ENCODE measurements at regions not wholly inside any gene's neighbourhood (a gene's known extent, or its start where the extent isn't known, plus 50 kb on each side); places are given as distances from the start of the nearest gene placed in this dataset.
"Not testable (repeated sequence)": the region's sequence is repeated elsewhere in the genome, so short reads cannot be mapped to it uniquely, and the experiment has no call there.

DNA sequence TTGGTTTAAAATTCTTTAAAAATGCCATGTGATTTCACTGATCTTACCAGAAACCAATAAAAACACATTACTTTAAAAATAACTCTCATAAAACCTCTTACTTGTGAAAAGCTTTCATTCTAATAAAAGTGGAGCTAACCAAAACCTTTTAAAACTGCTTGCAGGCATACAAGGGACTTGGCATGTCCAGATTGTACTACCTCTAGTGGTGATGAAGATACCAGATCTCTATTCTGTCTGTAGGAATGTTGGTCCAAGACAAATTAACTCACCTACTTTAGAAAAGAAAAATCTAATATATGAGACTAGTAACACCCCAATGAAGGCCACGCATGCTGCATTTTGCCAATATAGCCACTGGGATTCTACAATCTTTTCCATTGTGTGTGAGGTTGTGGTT lies 151.0 kb upstream of the SALL1 start:
- no peak for ATAC-seq
- Mint-ChIP-seq H3K4me1 (no peaks in the 10 kb centered on the region), H3K9me3 (peaks cover 14 to 25% of the 10 kb centered on the region in 2 donors), H3K27me3 (no peaks in the 10 kb centered on the region), H3K27ac (no peak overlapping the region), H3K4me3 (no peak overlapping the region)
- DNase-seq: no peak

DNA sequence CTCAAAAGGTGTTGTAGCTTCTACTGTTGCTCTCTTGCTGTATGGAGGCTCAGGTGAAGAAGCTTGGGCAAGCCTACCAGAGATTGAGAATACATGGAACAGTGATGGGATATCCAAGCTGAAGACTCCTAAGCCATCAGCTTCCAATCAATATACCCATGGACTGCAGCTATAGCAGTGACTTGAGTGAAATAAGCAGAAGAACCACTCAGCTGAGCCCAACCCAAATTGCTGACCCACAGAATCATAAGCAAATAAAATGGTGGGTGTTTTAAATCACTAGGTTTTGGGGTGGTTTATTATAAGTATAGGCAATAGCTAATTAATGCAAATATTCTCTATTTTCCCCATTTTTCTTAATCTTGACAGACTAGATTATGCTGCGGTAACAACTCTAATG lies 147.7 kb upstream of the SALL1 start:
- DNase-seq (no peak), ATAC-seq (no peak)
- H3K9me3 Mint-ChIP-seq: peaks cover 18 to 22% of the 10 kb centered on the region in 2 donors
- H3K27me3 Mint-ChIP-seq: no peaks in the 10 kb centered on the region
- no peak overlapping the region for H3K27ac Mint-ChIP-seq
- no peak overlapping the region for H3K4me3 Mint-ChIP-seq
- no peaks in the 10 kb centered on the region for H3K4me1 Mint-ChIP-seq

DNA sequence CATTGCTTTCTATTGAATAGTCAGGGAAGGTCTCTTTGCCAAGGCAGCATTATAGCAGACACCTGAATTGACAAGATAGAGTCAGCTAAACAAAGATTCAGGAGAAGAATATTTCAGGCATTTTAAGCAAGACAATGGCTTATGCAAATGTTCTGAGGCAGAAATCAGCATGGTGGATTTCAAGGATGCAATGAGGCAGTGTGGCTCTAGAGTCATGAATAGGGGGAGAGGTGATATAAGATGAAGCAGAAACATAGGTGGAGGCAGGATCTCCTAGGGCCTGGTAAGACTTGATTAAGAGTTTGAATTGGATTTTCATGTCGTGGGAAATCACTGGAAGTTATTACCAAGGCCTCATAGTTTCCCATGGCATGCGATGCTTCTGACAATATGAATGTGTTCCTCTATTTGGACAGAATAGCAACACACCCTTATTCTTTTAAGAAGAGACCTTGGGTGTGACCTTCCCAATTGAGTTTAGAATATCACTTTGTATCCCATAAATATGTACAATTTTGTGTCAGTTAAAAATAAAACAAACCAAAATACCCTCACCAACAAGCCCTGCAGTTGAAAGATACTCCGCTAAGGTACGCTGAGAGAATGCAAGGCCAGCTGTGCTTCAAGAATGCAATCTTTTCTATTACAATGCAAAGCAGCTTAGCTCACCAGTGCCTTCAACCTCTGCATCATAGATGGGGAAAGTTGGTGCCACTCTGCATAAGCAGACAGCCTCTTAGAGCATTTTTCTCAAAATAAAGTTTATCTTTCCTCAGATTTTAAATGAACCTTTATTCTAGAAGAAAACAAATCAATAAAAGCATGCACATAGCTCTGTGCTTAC lies 139.6 kb upstream of the SALL1 start:
- H3K4me3 Mint-ChIP-seq: no peak overlapping the region
- no peaks in the 10 kb centered on the region for H3K27me3 Mint-ChIP-seq
- no peak for ATAC-seq
- H3K27ac Mint-ChIP-seq: no peak overlapping the region
- no peaks in the 10 kb centered on the region for H3K4me1 Mint-ChIP-seq
- no peak for DNase-seq
- peaks cover 2 to 5% of the 10 kb centered on the region in 2 donors for H3K9me3 Mint-ChIP-seq

DNA sequence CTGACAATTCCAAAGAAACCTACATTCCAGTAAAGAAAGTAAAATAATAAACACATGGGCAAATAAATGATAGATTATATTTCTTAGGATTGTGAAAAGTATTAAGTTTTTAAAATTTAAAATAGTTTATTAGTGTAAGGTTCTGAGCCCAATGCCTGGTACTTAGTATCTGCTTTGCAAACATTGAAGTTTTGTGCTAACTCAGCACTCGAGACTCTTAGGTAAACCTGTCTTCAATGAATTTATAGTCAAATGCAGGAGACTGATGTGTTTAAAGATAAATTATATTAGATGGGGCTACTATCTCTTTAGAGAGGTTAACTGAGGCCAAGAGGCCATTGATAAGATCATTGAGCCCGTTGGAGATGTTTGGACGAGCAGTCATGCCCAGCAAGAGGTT lies 138.3 kb upstream of the SALL1 start:
- no peaks in the 10 kb centered on the region for H3K4me1 Mint-ChIP-seq
- H3K27ac Mint-ChIP-seq: no peak overlapping the region
- no peak overlapping the region for H3K4me3 Mint-ChIP-seq
- no peaks in the 10 kb centered on the region for H3K9me3 Mint-ChIP-seq
- DNase-seq (no peak), ATAC-seq (no peak)
- H3K27me3 Mint-ChIP-seq: no peaks in the 10 kb centered on the region

DNA sequence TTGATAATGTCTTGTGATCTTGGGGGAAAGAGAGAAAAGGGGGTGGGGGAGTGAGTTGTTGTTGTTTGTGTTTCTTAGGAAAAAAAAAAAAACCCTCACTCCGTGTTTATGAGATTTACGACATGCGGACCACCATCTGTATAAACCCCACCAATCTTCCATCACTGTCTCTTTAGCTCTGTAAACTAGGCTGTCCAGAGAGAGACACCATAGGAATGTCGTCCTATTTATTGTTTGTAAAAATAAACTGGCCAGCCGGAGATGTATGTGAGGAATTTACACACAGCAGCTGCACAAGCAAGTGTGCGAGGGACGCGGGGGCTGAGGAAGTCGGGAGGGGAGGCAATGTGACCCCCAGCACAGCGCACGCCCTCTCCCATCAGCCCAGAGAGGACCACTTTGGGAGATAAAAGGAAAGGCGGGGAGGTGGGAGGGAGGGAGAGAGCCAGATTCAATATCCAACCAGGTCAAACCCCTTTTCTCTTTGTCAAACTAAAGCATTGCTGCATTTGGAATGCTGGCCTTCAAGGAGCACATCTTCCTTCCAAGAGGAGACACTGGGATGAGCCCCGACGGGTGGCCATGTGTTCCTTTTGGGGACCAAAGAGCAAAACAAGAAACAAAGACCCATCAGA lies 136.2 kb upstream of the SALL1 start:
- Mint-ChIP-seq H3K27ac (no peak overlapping the region), H3K4me1 (no peaks in the 10 kb centered on the region), H3K27me3 (no peaks in the 10 kb centered on the region), H3K9me3 (peaks cover 0 to 7% of the 10 kb centered on the region in 2 donors), H3K4me3 (no peak overlapping the region)
- ATAC-seq (no peak), DNase-seq (no peak)

DNA sequence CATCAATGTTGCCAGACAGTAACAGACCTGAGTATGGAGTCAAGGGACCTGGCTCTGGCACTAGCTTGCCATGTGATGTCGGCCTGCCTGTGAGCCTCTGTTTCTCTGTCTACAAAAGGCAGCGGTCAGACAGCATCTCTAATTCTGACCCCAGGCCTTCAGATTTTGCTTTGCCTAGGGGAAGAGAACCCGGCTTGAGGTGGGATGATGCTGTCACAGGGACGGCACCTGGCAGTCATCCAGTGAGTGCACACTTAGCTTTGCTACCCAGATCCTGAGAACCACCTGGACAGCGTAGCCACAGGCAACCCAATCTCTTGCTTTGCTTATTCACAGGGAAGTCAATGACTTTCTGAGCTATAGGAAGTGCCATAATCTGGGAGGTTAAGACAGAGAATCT lies 135.2 kb upstream of the SALL1 start:
- H3K27ac Mint-ChIP-seq: no peak overlapping the region
- no peaks in the 10 kb centered on the region for H3K4me1 Mint-ChIP-seq
- no peak overlapping the region for H3K4me3 Mint-ChIP-seq
- H3K9me3 Mint-ChIP-seq: peaks cover 0 to 7% of the 10 kb centered on the region in 2 donors
- ATAC-seq: no peak
- DNase-seq: no peak
- no peaks in the 10 kb centered on the region for H3K27me3 Mint-ChIP-seq

DNA sequence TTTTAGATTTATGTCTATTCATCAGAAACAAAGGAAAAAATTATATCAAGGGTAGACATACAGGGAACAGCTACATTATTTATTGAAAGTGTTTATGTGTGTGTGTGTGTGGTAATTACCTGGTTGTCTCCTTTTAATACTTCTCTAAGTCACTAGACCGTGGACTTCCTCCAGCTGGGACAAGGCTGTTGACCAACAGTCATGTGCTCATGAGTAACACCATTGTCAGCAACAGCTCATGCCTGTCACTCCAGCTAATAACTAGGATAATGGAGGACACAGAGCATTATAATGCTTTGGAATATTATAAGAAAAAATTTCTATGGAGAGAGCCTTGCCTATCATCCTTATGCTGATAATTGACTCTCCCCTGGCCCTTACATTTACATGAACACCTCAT lies 125.3 kb upstream of the SALL1 start:
- Mint-ChIP-seq H3K27me3 (no peaks in the 10 kb centered on the region), H3K4me3 (no peak overlapping the region), H3K27ac (no peak overlapping the region), H3K9me3 (peaks cover 0 to 14% of the 10 kb centered on the region in 2 donors), H3K4me1 (no peaks in the 10 kb centered on the region)
- DNase-seq: no peak
- no peak for ATAC-seq

DNA sequence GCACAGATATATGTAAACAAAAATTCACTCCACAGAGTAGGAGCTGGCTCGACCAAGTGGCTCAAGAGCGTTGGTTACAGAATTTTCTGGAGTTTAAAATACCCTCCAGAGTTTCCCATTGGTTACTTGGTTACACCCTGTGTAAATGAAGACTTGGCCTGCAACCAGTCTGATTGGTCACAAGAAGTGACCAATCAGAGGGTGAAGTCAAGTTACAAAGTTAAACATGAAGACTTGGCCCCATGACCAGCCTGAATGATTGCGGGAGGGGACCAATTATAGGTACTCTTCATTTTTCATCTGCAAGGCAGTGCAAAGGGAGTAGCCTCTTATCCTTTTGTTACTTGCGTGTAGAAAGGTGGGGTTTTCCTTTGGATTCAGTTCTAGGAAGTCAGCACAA lies 121.3 kb upstream of the SALL1 start:
- H3K4me1 Mint-ChIP-seq: no peaks in the 10 kb centered on the region
- ATAC-seq: no peak
- H3K4me3 Mint-ChIP-seq: no peak overlapping the region
- no peak overlapping the region for H3K27ac Mint-ChIP-seq
- H3K27me3 Mint-ChIP-seq: no peaks in the 10 kb centered on the region
- H3K9me3 Mint-ChIP-seq: peaks cover 0 to 27% of the 10 kb centered on the region in 2 donors
- no peak for DNase-seq

DNA sequence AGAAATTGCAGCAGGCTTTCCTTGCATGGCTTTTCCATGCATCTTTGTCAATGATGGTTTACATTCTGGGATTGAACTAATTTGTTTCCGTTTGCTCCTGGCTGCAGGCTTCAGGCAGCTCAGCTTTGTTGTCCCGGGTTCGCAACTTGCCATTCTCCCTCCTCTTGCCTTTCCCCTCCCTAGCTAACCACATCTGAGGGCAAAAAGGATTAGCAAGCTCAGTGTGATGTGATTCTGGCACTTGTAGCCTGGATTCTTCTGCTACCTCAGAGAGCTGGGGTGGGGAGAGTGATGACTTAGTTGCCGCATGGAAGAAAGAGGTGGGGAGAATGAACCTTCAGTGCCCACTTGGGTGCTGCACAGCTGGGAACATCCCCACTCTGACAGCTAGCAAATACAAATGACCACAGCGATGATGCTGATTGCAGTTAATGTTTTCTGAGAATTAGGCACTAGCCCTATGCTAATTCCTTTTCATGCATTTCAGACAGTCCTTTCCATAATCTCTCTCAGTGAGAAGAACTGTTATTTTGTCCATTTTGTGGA lies 120.2 kb upstream of the SALL1 start:
- ATAC-seq (no peak), DNase-seq (no peak)
- Mint-ChIP-seq H3K9me3 (peaks cover 0 to 36% of the 10 kb centered on the region in 2 donors), H3K4me1 (no peaks in the 10 kb centered on the region), H3K27me3 (no peaks in the 10 kb centered on the region), H3K27ac (no peak overlapping the region), H3K4me3 (no peak overlapping the region)

DNA sequence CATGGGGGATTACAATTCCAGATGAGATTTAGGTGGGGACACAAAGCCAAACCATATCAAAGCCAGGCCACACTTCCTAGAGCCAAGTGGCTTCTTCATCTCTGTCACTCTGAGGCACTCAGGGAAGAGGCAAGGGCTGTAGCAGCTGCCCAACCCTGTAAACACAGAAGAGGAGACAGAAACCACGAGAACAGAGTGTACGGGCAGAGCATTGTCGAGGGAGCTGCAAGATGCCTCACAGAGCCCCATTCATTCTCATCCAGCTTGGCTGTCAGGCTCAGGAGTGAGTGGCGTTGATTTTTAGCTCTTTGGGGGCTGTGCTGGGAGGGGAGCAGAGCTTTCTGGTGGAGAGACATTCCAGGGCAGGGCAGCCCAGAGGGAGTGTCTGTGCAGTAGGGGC lies 117.2 kb upstream of the SALL1 start:
- Mint-ChIP-seq H3K27ac (peak overlapping the region in 1 of 2 donors; percentile 50), H3K9me3 (peaks cover 17 to 43% of the 10 kb centered on the region in 2 donors), H3K27me3 (no peaks in the 10 kb centered on the region), H3K4me1 (no peaks in the 10 kb centered on the region), H3K4me3 (no peak overlapping the region)
- ATAC-seq: no peak
- DNase-seq: no peak

DNA sequence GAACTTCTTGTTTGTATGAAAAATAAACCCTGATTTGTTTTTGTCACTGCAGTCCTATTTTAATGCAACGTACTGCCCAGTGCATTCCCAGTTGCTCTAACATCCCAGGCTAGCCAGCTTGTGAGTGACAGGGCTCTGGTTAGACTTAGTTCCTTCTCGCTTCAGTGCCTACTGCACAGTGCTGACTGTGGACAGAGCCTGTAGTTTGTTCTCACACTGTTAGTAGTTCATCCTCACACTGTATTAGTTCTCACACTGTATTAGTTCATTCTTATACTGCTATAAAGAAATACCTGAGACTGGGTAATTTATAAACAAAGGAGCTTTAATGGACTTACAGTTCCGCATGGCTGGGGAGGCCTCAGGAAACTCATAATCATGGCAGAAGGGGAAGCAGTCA lies 116.6 kb upstream of the SALL1 start:
- peak overlapping the region in 1 of 2 donors; percentile 52 for H3K27ac Mint-ChIP-seq
- H3K9me3 Mint-ChIP-seq: peaks cover 18 to 44% of the 10 kb centered on the region in 2 donors
- no peak overlapping the region for H3K4me3 Mint-ChIP-seq
- DNase-seq (no peak), ATAC-seq (no peak)
- no peaks in the 10 kb centered on the region for H3K4me1 Mint-ChIP-seq
- no peaks in the 10 kb centered on the region for H3K27me3 Mint-ChIP-seq

DNA sequence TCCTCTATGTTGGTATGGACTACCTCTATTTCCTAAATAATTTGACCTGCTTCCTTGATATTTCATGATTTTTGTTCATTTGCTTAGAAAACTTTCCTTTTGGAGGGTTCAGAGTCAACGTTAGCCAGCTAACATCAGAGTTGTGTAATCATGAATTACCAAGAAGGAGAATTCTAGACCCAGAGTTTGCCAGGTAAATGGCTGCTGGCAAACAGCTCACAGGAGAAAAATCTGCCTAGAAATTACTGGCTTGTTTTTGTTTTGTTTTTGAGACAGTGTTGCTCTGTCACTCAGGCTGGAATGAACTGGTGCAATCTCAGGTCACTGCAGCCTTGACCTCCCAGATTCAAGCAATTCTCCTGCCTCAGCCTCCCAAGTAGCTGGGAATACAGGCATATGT lies 111.4 kb upstream of the SALL1 start:
- DNase-seq (no peak), ATAC-seq (no peak)
- Mint-ChIP-seq H3K27ac (no peak overlapping the region), H3K9me3 (peaks cover 18 to 32% of the 10 kb centered on the region in 2 donors), H3K4me3 (no peak overlapping the region), H3K4me1 (no peaks in the 10 kb centered on the region), H3K27me3 (no peaks in the 10 kb centered on the region)

DNA sequence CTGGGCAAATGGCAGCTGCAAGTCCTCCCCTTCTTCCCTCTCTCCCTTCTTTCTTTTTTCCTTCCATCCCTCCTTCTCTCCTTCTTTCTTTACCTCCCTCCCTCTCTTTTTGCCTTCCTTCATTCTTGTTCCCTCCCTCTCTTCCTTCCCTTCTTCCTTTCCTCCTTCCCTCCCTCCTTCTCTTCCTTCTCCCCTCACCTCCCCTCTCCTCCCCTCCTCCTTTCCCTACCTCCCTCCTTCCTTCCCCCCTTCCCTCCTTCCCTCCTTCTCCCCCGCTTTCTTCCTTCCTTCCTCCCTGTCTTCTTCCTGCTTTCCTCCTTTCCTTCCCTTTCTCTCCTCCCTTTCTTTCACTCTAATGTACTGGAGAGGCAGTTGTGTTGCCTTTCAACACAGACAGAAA lies 110.8 kb upstream of the SALL1 start:
- Mint-ChIP-seq H3K4me3 (no peak overlapping the region), H3K27me3 (no peaks in the 10 kb centered on the region), H3K4me1 (no peaks in the 10 kb centered on the region), H3K9me3 (peaks cover 23 to 30% of the 10 kb centered on the region in 2 donors), H3K27ac (no peak overlapping the region)
- DNase-seq (no peak), ATAC-seq (no peak)

DNA sequence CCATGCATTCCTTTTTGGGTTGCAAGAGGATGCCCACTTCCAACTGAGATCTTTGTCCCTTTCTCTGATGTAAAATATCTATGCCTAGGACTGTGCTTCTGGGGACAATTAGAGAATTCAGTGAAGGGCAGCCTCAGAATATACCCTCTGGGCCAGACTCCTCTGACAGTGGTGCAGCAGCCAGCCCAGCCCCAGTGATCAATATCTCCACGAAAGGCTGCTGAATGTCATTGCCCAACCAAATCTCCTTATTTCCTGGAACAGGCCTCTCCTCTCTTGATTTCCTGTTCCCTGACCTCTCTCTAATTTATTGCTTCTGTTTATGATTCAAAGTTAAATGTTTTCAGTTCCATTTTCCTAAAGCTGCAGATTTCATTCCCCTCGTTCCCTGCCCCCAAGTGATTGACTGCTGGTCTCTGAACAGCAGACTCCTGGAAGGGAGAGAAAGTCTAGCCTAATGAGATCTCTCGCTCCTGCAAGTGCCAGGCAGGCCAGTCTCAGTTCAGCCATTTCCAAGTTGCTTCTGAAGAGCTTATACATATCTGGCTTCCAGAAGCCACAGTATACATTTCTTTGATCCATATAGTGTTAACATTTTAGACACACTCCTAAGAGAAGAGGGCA lies 104.4 kb upstream of the SALL1 start:
- DNase-seq: no peak
- Mint-ChIP-seq H3K27ac (no peak overlapping the region), H3K4me1 (no peaks in the 10 kb centered on the region), H3K4me3 (no peak overlapping the region), H3K9me3 (peaks cover 22 to 23% of the 10 kb centered on the region in 2 donors), H3K27me3 (no peaks in the 10 kb centered on the region)
- ATAC-seq: no peak

DNA sequence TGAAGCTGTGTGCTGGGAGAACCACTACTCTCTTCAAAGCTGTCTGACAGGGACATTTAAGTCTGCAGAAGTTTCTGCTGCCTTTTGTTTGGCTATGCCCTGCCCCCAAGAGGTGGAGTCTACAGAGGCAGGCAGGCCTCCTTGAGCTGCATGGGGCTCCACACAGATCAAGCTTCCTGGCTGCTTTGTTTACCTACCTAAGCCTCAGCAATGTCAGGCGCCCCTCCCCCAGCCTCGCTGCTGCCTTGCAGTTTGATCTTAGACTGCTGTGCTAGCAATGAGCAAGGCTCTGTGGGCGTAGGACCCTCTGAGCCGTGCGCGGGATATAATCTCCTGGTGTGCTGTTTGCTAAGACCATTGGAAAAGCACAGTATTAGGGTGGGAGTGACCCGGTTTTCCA lies 103.3 kb upstream of the SALL1 start:
- H3K9me3 Mint-ChIP-seq: peaks cover 22 to 23% of the 10 kb centered on the region in 2 donors
- ATAC-seq, H3K4me1 Mint-ChIP-seq, H3K27me3 Mint-ChIP-seq, H3K27ac Mint-ChIP-seq, DNase-seq, H3K4me3 Mint-ChIP-seq: not testable (repeated sequence)

DNA sequence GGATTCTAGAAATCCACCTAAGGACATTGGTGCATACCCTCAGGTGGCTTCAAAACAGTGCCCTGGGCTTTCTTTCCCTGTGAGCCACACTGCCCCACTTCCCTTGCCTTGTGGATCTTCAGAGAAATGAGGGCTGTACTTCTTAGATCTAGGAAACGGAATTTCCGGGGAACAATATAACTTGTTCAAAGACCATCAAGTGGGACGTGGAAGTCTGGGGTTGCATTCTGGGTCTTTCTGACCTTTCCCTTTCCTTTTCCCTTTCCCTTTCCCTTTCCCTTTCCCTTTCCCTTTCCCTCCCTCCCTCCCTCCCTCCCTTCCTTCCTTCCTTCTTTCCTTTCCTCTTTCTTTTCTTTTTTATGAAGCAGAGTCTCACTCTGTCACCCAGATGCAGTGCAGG lies 97.1 kb upstream of the SALL1 start:
- no peak for DNase-seq
- Mint-ChIP-seq H3K27me3 (no peaks in the 10 kb centered on the region), H3K9me3 (peaks cover 6 to 7% of the 10 kb centered on the region in 2 donors), H3K4me3 (no peak overlapping the region), H3K4me1 (no peaks in the 10 kb centered on the region), H3K27ac (no peak overlapping the region)
- no peak for ATAC-seq

All from stimulated activated naive CD8-positive, alpha-beta T cell treated with anti-CD3 and anti-CD28 coated beads, Interleukin-15, amount 100 ng/mL, for 72 hours (primary cell).